ENCODE measurements at regions not wholly inside any gene's neighbourhood (a gene's known extent, or its start where the extent isn't known, plus 50 kb on each side); places are given as distances from the start of the nearest gene placed in this dataset.

DNA sequence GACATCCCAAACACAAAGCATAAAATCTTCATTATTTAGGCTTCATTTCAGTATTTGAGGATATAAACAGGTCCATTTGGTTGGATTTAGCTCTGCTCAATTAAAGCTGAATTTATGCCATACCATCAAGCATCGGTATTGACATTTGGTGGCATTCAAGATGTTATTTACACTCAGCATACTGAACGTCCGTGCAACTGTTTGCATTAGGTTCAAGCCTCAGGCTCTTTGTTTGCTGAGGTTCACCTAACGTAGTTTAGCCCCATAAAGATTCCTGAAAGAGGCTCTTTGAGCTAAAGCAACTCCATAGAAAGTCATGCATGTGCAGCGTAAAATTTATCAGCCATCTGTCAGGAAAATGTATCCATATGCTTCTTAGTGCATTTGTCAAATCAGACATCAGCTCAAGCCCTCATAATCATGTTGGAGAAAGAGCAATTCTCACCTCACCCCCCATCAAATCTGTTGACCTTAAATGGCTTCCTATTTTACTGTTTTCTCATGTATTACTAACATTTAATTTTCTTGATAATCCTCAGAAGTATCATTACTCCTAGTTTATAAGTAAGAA is 366.9 kb downstream of the EPHA4 start:
- no peak for DNase-seq

DNA sequence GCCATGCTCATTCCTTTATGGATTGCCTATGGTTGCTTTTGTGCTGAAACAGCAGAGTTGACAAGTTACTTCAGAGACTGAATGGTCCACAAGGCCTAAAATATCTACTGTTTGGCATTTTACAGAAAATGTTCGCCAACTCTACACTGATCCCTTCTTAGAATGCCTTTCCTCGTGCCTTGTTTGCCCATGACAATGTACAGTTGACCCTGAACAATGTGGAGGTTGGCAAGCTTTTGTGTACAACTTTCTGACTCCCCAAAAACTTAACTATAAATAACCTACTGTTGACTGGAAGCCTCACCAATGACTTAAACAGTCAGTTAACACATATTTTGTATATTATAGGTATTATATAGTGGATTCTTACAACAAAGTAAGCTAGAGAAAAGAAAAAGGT is 361.4 kb downstream of the EPHA4 start:
- DNase-seq: no peak

DNA sequence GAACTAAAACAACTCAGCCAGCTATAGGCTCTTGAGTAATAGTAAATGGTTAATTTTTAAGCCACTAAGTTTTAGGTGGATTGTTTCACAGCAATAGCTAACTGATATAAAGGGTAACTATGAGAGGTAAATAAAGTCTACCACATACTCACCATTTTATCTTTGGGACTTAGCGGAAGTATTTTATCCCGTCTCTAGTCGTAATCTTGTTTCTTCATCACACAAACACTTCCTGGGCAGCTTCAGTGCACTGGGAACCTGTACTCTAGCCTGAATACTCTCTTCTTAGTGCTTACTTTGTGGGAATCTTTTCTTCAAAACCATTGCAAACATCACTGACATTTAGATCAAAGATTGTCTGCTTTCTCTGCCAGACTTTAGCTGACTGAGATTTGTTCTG is 360.5 kb downstream of the EPHA4 start:
- DNase-seq: no peak

DNA sequence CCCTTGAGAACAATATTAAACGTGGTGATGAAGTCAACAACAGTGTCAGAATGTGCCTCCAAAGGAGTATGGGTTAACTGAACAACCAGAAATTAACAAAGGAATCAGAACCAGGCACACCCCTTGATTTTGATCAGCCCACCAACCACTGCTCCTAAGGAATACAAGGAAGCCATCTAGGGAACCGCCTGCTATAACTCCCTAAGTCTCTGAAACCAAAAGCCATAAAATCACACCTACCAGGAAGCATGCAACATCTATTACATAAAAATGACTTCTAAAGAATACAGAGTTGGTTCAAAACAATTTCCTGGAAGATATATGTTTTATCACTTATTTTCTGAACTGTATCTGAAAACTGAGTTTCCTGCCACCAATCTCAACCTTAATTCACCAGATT is 360.0 kb downstream of the EPHA4 start:
- no peak for DNase-seq

DNA sequence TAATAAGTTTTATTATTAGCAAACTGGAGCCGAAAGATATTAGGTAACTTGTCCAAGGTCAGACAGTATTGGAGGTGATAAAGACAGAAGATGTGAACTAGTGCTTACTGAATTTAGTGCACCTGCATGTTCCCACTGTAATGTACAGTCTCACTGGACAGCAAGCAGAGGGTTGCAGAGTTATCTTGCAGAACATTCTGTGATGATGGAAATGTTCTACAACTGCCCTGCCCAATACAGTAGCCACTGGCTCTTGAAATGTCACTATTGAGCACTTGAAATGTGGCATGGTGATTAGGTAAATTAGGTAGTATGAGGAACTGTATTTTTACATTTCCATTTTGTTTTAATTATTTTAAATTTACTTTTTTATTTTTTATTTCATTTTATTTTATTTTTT is 356.6 kb downstream of the EPHA4 start:
- DNase-seq: no peak

DNA sequence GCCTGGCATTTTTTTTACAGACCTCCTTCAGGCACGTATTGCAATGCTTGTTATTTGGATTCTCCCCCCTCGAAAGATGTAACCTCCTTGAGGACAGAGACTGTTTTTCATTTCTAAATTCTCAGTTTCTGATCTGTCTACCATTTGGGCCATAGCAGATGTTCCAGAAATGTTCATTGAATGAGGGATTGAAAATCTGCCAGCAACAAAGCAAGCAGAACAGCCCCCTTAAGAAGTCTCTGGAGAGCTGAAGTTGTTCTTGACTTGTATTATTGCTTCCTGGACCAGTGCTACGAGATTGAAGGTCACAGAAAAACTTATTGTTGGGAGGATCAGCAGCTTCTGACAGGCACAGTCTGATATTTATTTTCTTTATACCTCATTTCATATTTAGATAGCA is 355.5 kb downstream of the EPHA4 start:
- DNase-seq: no peak

DNA sequence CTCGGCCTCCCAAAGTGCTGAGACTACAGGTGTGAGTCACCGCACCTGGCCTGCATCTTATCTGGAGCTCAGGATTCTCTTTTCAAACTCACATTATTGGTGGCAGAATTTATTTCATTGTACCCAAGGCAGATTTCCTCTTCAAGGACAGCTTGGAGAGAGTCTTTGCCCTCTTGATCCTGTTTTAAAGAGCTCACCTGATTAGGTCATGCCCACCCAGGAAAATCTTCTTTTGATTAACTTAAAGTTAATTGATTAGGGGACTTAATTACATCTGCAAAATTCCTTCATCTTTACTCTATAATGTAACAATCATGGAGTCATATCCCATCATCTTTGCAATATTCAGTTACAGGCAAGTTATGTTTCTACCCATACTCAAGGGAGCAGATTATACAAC is 346.4 kb downstream of the EPHA4 start:
- no peak for DNase-seq

DNA sequence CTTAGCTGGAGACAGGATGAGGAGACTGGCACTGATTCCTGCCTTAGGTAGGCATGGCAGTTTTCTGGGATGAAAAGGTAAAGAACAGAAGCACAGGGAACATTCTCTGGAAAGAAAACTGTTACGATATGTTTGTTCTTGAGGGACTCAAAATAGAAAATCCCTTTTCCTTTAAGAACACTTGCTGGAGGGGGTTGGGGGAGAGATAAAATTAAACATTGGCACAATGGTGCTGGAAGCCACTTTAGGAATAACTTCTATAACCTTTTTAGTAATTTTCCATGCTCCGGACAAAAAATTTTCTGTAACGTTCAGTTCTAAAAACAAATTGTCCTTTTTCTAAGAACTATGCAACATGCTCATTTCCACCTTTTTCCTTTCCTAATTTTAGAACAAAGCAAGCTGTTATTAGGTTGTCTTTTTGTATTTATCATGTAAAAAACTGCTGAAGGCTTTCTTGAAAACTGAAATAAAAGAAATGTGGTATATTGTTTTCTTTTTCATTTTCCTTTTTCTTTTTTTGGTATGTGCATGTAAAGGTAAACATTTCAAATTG is 343.8 kb downstream of the EPHA4 start:
- no peak for DNase-seq

DNA sequence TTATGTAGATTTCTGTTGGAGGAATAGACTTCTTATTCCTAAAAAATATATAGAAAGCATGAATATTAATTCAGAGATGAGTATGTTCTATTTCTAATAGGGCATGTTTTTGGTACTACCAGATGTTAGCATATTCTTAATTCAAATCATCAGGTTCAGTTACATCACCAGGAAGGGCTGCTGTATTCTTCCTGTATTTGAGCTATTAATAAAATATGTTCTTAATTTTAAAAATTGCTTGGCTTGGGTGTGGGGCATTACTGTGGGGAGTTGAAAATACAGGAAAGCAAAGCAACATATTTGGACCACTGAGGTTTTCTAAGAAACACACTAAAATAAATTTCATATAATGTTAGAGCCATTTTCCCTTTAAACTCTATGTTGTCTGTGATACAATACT is 343.0 kb downstream of the EPHA4 start:
- no peak for DNase-seq

DNA sequence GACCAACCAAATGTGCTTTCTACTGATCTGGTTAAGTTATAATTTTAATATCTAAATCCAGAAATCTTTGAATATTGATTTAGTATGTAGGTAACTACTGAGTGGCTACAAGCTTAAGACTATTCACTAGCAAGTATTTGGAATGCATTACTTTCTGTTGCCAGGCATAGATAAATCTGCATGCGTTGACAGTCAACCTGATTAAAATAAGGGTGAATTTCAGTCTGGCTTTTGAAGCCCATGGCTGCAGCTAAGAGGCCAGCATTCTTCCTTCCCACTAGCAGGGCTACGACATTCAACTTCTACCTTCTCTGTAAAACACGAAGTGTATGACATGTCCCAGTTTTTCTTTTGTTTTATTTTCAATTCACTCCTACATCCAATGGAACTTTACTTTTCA is 340.6 kb downstream of the EPHA4 start:
- DNase-seq: no peak

DNA sequence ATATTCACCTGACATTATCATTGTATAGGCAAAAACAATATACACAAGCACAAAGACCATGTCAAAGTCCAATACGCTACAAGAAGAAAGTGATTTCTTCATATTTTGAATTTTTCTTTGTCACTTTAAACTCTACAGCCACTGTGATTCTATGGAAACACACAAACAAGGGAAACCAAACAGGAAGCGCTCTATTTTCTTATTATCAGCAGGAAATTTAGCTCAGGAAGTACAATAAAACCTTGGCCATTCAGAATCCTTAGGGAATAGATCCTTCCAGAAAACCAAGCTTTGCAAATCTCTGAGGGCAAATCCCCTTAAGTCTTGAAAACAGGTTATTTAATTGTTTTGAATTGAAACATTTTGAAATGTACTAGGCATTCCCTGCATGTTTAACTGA is 336.2 kb downstream of the EPHA4 start:
- DNase-seq: no peak

DNA sequence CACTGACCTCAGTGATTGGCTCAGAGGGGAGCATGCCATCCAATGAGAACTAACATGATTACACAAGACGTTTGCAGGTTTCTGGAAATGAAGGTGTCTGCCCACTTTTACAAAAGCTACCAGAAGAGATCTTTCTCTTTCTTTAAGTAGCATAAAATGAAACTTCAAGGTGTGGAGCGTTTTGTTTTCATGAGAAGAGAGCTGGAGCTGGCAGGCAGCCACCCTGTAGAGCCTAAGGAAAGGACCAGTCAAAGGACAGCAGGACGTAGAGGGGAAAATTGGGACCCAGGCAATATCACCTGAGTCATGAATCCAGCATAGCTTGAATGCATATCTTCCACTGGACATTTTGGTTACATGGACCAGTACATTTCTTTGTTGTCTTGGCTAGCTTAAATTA is 331.0 kb downstream of the EPHA4 start:
- no peak for DNase-seq

DNA sequence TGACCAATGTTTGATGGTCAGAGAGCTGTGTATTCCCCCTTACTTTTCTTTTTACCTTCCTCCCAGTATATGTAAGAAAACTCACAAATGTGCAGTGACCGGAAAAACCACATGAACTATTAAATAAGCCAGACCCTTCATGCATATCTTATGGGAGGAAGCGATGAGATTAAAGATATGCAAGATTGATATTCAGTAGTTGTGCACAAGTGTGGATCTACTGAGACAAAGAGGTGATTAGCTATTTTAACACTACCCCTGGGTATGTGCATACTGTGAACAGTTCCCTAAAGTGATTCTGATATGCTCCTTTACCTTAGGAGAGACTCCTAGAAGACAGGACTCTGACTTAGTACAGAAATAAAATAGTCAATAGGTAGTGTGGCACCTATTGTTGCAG is 328.3 kb downstream of the EPHA4 start:
- DNase-seq: no peak

DNA sequence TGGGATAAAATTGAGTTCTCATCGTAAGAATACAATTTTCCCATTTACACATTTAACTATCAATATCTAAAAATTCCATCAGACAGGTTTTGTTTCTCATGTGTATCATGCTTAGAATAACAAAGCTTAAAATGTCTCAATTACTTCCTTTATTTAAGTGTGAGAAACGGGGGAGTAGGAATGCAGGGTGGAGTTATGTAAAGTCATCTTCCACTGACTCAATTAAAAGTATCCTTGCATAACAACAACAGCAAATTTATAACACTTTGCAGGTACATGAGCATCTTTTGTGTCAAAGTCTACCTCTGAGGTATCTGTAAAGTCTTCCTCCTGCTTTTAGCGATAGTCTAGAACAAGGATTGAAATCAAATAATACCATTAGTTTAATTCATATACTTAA is 327.1 kb downstream of the EPHA4 start:
- no peak for DNase-seq

DNA sequence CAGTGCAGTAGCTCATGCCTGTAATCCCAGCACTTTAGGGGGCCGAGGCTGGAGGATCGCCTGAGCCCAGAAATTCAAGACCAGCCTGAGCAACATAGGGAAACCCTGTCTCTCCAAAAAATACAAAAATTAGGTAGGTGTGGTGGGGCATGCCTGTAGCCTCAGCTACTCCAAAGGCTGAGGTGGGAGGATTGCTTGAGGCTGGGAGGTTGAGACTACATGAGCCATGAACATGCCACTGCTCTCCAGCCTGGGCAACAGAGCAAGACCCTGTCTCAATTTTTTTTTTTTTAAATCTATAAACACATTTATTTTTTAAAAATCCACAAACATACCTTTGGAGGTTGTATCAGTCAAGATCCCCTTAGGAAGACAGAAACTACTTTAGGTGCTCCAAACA is 326.3 kb downstream of the EPHA4 start:
- DNase-seq: no peak

DNA sequence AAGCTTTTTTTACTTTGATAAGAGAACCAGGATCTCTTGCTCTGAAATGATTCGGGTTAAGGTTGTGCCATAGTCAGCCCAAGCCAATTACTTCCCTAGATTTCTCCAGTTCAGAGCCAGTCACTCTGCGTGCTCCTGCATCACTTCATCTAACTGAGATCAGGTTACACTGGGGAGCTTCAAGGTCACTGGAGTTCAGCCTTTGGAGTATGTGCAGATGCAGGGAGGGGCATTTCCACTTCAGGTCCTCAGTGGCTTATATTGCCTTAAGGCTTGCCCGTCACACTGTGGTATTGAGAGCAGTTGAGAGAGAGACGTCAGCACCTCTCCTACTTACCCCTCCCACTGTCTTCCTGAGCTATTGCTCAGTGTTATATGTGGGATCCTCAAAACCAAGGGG is 317.8 kb downstream of the EPHA4 start:
- DNase-seq: peak; percentile 13

DNA sequence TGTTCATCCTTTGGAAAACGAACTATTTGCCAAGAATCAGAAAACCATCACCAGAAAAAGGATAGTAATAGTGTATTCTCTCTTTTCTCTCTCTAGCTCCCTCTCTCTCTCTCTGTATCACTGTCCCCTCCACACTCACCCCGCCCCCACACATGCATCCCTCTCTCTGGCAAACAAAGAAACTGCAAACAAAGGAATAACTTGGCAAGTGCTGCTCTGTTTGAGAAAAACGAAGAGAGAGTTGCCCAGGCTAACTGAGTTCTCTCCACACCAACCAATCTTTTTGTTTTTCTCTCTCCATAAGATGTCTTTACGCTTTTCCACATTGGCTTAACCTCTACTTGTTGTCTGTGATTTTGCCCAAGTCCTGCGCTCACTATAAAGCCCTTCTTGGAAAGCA is 316.2 kb downstream of the EPHA4 start:
- DNase-seq: peak; percentile 45

DNA sequence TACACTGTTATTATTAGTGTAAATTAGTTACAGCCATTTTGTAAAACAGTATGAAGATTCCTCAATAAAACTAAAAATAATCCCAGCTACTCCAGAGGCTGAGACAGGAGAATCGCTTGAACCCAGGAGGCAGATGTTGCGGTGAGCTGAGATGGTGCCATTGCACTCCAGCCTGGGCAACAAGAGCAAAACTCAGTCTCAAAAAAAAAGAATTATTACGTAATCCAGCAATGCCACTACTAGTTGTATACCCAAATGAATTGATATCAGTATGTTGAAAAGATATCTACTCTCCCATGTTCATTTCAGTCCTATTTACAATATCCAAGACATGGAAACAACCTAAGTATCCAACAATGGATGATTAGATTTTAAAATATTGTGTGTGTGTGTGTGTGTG is 313.6 kb downstream of the EPHA4 start:
- no peak for DNase-seq

DNA sequence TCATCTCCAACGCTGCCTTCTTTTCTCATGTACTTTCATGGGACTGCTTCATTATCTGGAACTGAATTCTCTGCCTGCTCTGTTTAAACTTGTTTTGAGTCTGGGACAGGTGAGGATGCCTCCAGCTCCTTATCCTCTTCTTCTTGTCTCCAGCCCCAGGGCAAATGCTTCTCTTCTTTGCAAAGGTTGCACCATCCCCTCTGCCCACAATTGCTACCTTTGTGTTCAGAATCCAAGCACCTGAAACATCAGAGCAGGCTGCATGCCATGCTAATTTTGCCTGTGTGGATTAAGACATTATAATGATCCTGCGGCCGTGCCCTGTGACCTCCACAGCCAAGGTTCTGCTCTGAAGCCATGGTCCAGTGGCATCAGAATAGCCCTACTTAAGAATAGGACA is 309.5 kb downstream of the EPHA4 start:
- no peak for DNase-seq

DNA sequence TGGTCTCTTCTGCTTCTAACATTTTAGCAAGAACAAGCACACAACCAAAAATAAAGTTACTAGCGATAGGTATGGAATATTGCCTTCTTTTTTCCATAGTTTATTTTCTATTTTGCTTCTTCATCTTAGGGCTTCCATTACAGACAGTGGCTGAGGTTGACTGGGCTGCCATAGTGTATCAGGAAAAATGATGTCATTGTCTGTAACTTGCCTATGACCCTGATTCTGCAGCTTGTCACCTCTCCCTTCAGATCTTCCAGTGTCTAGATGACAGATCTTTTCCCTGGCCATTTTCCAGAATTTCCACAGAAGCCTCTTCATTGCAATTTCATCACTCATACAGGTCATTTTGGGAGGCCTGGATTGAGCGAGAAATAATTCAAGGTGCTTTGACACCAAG is 308.5 kb downstream of the EPHA4 start:
- DNase-seq: no peak

DNA sequence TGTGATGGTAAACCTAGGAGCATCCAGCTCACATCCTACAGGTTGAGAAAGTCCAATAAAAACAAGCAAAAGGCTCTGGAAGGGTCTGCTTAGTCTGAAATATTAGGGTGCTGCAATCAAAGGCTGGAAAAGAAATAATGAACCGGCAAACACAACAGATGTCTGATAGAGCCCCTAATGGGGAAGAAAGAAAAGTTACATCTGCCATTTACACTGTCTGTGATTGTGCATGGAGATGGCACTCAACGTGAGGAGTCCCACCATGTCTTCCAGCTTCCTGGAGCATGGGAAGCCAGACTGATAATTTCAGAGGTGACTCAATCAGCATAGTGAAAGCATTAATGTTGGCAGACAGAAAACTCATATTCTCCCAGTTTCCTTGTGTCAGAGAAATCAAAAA is 307.8 kb downstream of the EPHA4 start:
- DNase-seq: no peak

DNA sequence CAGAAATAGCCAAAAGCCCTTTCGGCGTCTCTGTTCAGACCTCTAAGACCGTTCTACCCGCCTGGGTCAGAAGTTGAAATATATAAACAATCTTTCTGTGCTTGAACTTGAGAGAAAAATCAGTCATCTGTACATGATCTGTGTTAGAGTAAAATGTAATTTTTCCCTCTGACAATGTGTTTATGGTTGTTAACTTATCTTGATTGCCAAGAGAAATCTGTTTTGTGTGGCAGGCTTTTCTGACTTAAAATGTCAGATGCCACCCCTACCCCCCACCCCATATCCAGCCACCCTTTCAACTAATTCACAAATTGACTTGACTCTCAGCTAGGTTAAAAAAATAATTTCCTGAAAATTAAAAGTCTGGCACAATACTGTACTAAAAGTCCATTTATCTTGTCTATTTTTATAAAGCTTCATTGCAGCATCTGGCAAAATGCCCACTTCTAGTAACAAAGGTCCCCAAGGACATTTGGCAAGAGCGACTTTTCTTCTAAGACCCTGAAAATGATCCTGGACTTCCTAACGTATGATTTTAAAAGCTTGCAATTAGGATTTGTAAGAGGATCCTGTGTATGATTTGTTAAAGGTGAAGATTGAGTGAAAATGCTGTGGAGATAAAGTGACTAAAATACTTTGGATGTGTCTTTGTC is 304.2 kb downstream of the EPHA4 start:
- DNase-seq: no peak

DNA sequence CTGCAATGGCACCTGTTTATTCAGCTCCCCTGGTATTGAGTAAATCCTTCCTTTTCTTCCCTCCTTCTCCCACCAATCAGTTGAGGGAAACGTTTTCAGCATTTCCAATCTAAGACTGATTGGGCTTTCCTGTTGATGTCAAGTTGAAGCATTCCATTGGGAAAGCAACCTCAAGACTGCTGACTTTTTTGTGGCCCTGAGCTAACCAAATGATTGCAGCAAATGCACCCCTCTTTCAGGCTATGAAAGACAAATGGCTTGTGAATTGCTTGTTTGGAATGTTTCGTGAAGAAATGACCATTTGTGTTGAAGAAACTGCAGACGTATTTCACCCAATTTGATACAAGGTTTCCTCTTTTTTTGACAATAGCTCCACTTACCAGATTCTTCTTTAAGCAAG is 303.5 kb downstream of the EPHA4 start:
- DNase-seq: no peak

DNA sequence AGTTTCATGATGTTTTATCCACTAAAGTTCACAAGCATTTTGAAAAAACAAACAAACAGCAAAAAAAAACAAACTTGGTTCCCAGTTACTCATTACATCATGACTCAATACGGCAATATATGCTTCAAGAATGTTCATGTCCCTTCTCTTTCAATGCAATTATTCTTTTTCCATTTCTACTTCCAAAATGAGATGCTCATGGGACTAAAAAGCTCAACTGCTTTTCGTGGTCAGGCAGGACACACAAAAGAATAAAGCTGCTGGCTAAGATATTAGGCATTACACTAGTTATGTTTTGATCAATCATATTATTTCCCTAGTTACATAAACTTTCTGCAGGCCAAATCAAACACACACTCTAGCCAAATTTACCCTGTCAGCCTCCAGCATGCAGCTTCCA is 301.3 kb downstream of the EPHA4 start:
- no peak for DNase-seq

DNA sequence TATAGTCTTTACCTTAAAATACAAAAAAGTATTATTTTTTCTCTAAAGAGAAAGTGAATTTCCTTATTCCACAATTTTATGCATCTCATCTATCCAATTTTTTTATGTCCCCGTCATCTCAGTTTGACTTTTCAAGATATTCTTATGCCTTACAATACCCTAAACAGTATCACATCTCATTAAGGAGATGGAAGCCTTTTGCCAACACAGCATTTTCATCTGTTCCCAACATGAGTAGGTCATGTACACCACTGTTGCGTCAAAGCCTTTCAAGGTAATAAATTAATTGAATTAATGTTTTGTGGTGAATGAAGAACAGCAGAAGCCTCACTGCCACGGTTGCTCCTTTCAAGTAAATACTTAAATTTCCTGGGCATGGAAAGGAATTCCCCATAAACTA is 299.4 kb downstream of the EPHA4 start:
- DNase-seq: no peak
